GM18870 (cell line): ENCODE measurements at regions not wholly inside any gene's neighbourhood (a gene's known extent, or its start where the extent isn't known, plus 50 kb on each side); places are given as distances from the start of the nearest gene placed in this dataset.

Source experiments
- ATAC-seq: cut with Tn5 transposase; IDR thresholded peaks from one replicate; pipeline ENCODE4 v1.9.1; 2021; ENCODE audit warnings: moderate library complexity; ENCODE audit not compliant: unreplicated experiment

DNA sequence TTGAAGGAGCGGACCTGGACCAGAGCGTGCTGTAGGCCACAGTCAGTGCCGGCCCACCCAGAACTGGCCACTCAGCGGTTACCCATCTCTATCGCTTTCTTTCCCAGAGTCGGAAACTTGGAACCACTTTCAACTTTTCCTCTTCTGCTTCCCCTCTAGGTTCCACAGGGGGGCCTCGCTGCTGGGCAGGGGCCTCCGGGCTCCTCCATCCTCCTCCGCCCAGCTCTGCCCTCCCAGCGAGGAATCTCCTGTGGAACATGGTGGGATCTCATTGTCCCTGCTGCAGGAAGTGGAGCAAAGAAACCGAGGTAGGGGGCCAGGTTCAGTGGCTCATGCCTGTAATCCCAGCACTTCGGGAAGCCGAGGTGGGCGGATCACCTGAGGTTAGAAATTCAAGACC lies 139.2 kb downstream of the ETS2 start:
- ATAC-seq, result no peak

GRCh38 chr21:38944402-38944801 lies 138.7 kb downstream of the ETS2 start:
- ATAC-seq, result no peak

GRCh38 chr21:38942748-38943211 lies 137.1 kb downstream of the ETS2 start:
- ATAC-seq, result no peak

- ATAC-seq, result no peak
These were observed 133.0 kb downstream of the ETS2 start for GRCh38 chr21:38938769-38939168.

DNA sequence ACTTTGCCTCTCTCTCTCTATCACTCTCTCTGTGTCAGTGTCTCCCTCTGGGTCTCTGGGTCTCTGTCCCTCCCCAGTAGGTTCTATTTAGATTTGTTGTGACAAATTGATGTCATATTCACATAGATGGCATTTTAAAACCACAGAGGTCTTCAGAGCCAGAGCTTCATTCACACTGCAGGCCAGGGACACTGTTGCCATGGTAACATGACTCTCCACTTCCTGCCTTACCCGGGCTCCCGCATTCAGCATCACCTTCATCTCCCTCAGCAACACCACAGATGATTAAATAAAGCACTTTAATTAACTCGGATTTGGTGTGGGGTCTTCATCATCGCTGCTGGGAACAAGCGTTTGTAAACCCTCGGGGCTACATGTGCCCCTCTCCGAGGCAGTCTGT lies 132.6 kb downstream of the ETS2 start:
- no peak for ATAC-seq

GRCh38 chr21:38937844-38938243 lies 132.1 kb downstream of the ETS2 start:
- ATAC-seq, result no peak

- ATAC-seq, result no peak
These were observed 131.6 kb downstream of the ETS2 start for GRCh38 chr21:38937286-38937790.

- no peak for ATAC-seq
These were observed 130.5 kb downstream of the ETS2 start for GRCh38 chr21:38936240-38936639.

DNA sequence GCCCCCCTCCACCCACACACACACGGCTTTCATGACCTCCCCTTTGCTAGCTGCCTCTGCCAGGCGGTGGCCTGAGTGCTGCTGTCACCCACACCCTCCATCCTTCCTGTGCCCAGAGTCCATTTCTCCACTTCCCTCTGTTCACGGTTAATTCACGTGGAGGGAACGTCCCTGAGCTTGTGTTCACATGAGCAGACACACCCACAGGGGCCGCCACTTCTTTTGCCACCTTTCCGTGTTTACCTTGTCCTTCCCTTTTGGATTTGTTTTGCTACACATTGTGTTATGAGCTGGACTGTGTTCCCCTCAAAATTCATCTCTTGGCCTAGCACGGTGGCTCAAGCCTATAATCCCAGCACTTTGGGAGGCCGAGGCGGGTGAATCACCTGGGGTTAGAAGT lies 128.0 kb downstream of the ETS2 start:
- ATAC-seq, result no peak

DNA sequence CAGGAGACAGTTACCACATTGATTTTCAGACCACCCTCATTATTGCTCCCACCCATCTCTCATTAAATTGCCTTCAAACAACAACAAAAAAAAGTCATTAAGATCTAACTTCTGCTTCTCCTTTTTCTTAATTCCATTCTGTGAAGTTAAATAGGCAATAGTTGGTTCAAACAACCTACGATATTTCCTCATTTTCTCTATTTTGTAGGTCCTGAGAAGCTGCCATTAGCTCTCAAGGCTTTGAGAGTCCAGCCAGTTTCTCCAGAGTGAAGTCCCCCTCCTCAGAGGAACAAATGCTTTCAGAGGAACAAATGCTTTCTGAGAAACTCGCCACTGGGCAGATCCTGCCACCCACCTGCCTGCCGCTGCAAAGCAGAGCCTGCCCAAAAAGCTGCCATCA lies 125.6 kb downstream of the ETS2 start:
- no peak for ATAC-seq

- no peak for ATAC-seq
These were observed 125.1 kb downstream of the ETS2 start for GRCh38 chr21:38930853-38931252.

DNA sequence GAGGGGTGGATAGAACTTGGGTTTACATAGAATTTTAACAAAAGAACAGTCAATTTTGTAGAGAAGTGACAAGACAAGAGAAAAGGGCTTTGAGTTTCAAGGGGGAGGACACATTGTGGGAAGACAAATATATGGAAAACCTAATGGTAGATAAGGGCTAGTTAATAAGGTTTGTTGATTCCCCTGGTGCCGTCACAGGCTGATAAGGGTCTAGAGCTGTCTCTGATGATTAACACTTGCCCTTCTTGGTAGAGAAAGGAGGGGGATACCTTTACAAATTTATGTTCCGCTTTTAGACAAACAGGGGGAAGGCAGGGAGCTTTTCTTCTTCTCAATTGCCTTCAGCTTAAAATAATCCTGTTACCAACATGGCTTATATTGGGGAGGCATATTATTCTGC lies 124.3 kb downstream of the ETS2 start:
- no peak for ATAC-seq

DNA sequence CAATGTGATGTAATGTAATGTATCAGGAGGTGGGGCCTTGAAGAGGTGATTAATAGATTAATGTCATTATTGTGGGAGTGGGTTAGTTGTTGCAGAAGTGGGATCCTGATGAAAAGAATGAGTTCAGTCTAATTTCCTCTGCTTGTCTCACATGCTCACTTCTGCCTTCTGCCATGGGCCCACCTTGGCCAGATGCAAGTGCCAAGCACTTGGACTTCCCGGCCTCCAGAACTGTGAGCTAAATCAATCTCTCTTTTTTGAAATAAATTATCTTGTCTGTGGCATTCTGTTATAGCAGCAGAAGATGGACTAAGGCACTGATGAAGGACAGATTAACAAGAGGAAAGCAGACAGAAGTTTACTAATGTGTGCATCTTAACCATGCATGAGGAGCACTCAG lies 123.9 kb downstream of the ETS2 start:
- no peak for ATAC-seq

DNA sequence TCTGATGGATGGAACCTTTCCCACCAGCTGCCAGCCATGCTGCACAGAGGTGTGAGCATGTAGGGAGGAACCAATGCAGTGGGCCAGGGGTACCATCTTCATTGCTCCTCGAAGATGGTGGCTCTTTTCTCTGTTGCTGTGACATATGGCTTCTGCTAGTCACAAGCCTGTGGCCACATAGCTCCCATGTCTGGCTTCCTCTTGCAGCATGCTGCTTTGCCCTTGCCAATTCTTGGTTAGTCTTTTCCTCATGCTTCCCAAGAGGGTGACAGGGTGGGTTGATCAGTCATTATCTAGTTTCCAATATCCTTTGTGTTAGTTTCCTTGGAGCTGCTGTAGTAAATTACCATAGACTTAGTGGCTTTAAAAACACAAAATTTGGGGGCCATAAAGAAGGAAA lies 123.4 kb downstream of the ETS2 start:
- no peak for ATAC-seq

DNA sequence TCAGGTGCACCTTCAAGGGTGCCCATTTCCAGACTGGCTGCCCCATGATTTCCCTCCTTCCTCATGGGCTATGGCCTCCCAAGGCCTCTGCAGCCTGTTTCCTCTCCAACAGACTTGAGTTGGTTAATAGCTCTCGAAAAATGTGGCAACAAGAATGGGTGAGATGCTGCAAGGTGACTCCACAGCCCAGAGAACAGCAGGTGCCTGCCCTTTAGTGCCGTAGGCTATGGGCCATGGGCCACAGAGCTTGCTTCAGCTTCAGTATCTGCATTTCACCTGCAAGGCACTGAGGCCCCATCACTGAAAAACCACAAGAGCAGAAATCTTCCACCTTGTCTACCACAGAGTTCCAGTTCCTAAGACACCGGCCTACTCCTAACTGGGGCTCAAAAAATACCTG lies 122.0 kb downstream of the ETS2 start:
- no peak for ATAC-seq

DNA sequence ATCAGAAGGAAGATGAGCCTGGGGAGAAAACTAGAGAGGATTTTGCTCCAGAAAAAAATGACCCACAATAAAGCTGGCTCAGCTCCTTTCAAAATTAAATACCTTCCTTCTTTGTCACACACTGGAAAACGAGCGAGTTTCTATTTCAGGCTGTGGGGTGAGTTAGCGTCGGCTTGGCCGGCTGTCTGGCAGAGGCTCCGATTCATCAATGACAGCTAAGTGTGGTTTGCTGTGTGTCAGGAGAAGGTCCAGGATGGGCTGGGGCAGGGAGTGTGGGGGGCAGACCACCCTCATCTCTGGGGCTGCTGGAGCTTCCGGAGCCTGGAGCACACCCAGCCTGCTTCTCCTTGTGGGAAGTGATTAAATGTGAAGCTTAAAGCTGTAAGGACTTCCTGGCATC lies 120.2 kb downstream of the ETS2 start:
- no peak for ATAC-seq

DNA sequence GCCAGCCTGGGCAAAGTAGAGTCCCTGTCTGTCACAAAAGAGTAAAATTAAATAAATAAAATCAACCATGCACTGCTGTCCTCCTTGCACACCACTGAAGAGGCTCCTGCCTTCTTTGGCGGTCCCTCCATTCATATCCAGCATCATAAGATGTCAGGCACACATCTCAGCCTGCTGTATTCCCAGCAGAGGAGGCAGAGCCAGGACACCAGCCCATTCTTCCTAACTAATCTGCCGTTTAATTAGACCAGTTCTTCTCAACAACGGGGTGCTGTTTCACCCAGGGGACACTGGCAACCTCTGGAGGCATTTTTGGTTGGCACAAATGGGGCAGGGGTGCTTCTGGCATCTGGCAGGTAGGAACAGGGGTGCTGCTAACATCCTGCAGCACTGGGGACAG lies 119.7 kb downstream of the ETS2 start:
- ATAC-seq, result no peak

DNA sequence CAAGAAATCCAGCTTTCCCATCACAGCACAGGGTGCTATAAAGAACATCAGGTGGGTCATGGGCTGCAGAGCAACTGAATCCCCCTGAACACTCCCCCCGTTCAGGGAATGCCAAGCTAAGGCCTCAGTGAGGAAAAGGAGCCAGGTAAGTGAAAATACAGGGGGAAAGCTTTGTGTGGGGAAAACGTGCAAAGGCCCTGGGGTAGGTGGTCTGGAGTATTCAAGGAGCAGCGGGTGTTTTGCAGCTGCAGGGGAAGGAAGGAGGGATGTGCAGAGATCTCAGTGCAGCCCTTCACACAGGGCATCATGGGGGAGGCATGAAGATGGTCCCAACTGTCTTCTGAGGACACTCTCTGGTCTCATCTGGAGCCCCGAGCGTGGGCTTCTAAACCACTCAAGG lies 119.2 kb downstream of the ETS2 start:
- no peak for ATAC-seq

DNA sequence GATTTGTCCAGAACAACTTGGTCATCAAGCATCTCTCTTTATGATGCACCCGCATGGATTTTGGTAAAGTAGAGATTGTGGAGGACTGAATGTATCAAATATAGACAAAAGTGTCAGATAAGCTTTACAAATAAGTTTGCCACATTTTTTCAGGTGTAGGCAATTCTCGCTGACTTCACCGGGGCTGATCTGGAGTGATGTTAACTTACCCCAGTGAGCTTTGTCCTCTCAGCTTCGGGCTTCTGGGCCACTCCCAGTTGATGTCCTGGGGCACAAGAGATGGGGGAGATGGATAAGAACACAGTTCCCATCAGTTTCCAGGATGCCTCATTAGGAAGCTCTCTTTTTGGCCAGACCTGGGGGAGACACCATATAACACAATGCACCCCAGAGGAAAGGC lies 117.7 kb downstream of the ETS2 start:
- no peak for ATAC-seq

DNA sequence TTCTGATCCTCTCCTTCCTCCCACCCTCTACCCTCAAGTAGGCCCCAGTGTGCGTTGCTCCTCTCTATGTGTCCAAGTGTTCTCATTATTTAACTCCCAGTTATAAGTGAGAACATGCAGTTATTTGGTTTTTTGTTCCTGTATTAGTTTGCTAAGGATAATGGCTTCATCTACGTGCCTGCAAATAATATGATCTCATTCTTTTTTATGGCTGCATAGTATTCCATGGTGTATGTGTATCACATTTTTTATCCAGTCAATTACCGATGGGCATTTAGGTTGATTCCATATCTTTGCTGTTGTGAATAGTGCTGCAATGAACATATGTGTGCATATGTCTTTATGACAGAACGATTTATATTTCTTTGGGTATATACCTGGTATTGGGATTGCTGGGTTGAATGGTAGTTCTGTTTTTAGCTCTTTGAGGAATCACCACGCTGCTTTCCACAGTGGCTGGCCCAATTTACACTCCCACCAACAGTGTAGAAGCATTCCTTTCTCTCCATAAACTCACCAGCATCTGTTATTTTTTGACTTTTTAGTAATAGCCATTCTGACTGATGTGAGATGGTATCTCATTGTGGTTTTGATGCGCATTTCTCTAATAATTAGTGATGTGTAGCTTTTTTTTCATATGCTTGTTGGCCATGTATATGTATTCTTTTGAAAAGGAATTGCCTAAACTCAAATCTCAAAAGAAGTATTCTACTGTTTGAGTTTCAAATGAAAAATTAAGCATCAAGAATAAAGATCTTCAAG lies 116.9 kb downstream of the ETS2 start:
- ATAC-seq, result no peak

DNA sequence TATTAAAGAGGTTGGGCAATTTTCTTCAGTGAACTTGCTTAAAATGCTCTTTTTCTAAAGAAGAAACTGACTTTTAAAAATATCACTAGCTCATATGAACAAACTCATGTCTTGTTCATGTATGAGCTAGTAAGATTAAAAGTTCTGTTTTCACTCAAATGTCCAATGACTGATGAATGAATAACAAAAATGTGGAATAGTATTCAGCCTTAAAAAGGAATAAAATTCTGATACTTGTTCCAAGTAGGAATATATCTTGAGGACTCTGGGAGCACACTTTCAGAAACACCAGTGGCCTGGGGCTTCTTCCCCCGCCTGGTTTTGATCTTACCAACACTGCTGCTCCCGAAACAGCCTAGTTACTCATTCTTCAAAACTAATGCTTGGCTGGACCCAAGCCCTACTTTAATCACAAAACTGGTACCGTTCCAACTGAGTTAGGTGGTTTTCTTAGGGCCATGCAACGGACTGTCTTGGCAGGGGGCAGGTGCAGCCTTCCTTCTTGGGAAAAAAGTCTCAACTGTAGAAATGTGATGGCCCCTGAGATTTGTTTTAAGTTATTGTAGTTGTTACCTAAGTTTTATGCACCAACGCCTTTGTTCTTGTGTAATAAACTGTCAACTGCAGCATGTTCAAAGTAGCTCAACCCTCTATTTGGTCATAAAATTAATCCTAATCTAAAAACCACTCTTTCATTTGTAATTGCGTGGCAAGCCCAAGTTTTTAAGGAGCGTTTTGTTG lies 116.0 kb downstream of the ETS2 start:
- no peak for ATAC-seq

GRCh38 chr21:38920631-38921398 lies 115.1 kb downstream of the ETS2 start:
- no peak for ATAC-seq
